ENCODE measurements at regions not wholly inside any gene's neighbourhood (a gene's known extent, or its start where the extent isn't known, plus 50 kb on each side); places are given as distances from the start of the nearest gene placed in this dataset.
"Not testable (repeated sequence)": the region's sequence is repeated elsewhere in the genome, so short reads cannot be mapped to it uniquely, and the experiment has no call there.

GRCh38 chr7:149562602-149563001 lies 65.0 kb upstream of the ZNF746 start:
- DNase-seq = no peak

- DNase-seq = no peak
Measured at GRCh38 chr7:149561072-149561471, 63.5 kb upstream of the ZNF746 start.

GRCh38 chr7:149559711-149560110 lies 62.1 kb upstream of the ZNF746 start:
- no peak for DNase-seq

- no peak for DNase-seq
Measured at GRCh38 chr7:149558149-149558861, 60.7 kb upstream of the ZNF746 start.

- DNase-seq = not testable (repeated sequence)
Measured at GRCh38 chr7:149556525-149556924, 58.9 kb upstream of the ZNF746 start.

GRCh38 chr7:149554821-149555220 lies 57.2 kb upstream of the ZNF746 start:
- not testable (repeated sequence) for DNase-seq

- DNase-seq = not testable (repeated sequence)
Measured at GRCh38 chr7:149553991-149554390, 56.4 kb upstream of the ZNF746 start.

- no peak for DNase-seq
Measured at GRCh38 chr7:149552799-149553198, 55.2 kb upstream of the ZNF746 start.
